ENCODE measurements at regions not wholly inside any gene's neighbourhood (a gene's known extent, or its start where the extent isn't known, plus 50 kb on each side); places are given as distances from the start of the nearest gene placed in this dataset.

DNA sequence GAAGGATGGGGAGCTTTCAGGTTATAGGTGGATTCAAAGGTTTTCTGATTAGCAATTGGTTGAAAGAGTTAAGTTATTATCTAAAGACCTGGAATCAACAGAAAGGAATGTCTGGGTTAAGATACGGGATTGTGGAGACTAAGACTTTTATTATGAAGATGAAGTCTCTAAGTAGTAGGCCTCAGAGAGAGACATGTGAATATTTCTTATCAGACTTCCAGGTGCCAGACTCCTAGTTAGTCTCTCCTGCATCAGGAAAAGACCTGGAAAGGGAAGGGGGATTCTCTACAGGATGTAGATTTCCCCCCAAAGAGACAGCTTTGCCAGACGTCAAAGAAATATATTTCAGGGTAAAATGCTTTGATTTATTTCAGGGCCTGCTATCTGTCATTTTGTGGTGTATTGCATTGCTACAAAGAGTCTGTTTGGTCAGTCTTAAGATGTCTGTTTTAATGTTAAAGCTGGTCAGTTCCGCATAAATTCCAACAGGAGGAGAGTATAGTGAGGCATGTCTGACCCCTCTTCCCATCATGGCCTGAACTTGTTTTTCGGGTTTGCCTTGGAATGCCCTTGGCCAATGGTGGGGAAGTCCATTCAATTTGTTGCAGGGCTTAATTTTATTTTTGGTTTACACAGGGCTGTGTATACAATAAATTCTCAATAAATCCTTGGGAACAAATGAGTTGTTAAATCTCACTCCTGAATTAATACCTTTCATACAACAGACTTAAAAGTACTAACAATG, 103.4 kb upstream of the RALGAPA2 start:
- Mint-ChIP-seq H3K27me3 (ENCODE audit: unreplicated experiment) (peaks cover 3% of the 10 kb centered on the region), H3K36me3 (ENCODE audit: unreplicated experiment) (peaks cover 7% of the 10 kb centered on the region), H3K9me3 (ENCODE audit: unreplicated experiment) (no peaks in the 10 kb centered on the region), H3K4me1 (ENCODE audit: low read depth, unreplicated experiment) (peaks cover 7% of the 10 kb centered on the region), H3K4me3 (ENCODE audit: unreplicated experiment) (no peak overlapping the region), H3K27ac (ENCODE audit: unreplicated experiment) (no peak overlapping the region)
- DNase-seq, result no peak
- TF ChIP-seq, protein P1, sequence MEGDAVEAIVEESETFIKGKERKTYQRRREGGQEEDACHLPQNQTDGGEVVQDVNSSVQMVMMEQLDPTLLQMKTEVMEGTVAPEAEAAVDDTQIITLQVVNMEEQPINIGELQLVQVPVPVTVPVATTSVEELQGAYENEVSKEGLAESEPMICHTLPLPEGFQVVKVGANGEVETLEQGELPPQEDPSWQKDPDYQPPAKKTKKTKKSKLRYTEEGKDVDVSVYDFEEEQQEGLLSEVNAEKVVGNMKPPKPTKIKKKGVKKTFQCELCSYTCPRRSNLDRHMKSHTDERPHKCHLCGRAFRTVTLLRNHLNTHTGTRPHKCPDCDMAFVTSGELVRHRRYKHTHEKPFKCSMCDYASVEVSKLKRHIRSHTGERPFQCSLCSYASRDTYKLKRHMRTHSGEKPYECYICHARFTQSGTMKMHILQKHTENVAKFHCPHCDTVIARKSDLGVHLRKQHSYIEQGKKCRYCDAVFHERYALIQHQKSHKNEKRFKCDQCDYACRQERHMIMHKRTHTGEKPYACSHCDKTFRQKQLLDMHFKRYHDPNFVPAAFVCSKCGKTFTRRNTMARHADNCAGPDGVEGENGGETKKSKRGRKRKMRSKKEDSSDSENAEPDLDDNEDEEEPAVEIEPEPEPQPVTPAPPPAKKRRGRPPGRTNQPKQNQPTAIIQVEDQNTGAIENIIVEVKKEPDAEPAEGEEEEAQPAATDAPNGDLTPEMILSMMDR (IDR thresholded peaks at IDR 0.05; ENCODE audit: partially characterized antibody, unreplicated experiment), result no peak

DNA sequence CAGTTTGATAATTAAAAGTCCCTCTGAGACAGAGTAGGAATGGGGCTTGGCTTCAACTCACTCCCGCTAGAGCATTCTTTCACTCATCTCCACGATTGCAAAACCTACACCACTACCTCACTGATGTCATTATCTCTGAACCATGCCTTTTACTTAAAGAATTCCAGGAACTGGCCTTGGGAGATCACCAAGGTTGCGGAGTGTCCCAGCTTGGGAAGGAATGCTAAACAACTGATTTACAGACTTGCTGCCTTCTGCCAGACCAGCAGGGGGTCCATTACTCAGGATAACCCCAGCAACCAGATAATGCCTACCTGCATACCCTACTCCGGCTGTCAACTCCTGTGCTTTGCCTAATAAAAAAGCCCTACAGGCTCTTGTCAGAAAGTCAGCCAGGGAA, 102.2 kb upstream of the RALGAPA2 start:
- peaks cover 2% of the 10 kb centered on the region for H3K4me1 Mint-ChIP-seq (ENCODE audit: low read depth, unreplicated experiment)
- no peak overlapping the region for H3K27ac Mint-ChIP-seq (ENCODE audit: unreplicated experiment)

GRCh38 chr20:20812136-20812535, 99.7 kb upstream of the RALGAPA2 start:
- TF ChIP-seq, protein P1 (IDR thresholded peaks at IDR 0.05; ENCODE audit: partially characterized antibody, unreplicated experiment), result no peak
- H3K36me3 Mint-ChIP-seq (ENCODE audit: unreplicated experiment), result peaks cover 7% of the 10 kb centered on the region
- peaks cover 2% of the 10 kb centered on the region for H3K27me3 Mint-ChIP-seq (ENCODE audit: unreplicated experiment)
- no peak overlapping the region for H3K27ac Mint-ChIP-seq (ENCODE audit: unreplicated experiment)
- H3K4me1 Mint-ChIP-seq (ENCODE audit: low read depth, unreplicated experiment), result peaks cover 3% of the 10 kb centered on the region
- no peak overlapping the region for H3K4me3 Mint-ChIP-seq (ENCODE audit: unreplicated experiment)
- no peaks in the 10 kb centered on the region for H3K9me3 Mint-ChIP-seq (ENCODE audit: unreplicated experiment)
- no peak for DNase-seq

More for the DNA sequence above, 102.2 kb upstream of the RALGAPA2 start:
- DNase-seq, result no peak
- Mint-ChIP-seq H3K36me3 (ENCODE audit: unreplicated experiment) (peaks cover 7% of the 10 kb centered on the region), H3K4me3 (ENCODE audit: unreplicated experiment) (no peak overlapping the region), H3K9me3 (ENCODE audit: unreplicated experiment) (no peaks in the 10 kb centered on the region), H3K27me3 (ENCODE audit: unreplicated experiment) (peaks cover 2% of the 10 kb centered on the region)
- TF ChIP-seq, protein P1 (IDR thresholded peaks at IDR 0.05; ENCODE audit: partially characterized antibody, unreplicated experiment), result peak; percentile 6

DNA sequence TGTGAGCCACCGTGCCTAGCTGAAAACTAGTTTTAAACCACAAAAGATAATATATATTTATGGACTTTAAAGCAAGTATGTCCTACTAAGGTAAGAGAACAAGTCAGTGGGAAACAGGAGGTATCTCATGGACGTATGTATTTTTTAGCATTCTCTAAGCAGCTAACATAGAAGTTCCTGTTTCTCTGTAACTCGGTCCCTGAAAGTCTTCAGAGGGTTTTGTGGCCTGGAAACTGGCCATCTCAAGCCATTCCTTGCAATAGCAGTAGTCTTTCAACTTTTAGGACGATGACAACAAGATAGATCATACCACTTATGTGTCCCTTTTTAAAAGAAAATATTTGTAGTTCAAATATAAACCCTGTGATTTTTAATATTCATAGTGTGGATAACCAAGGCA, 95.6 kb upstream of the RALGAPA2 start:
- Mint-ChIP-seq H3K27ac (ENCODE audit: unreplicated experiment) (no peak overlapping the region), H3K36me3 (ENCODE audit: unreplicated experiment) (peaks cover 7% of the 10 kb centered on the region), H3K4me1 (ENCODE audit: low read depth, unreplicated experiment) (peaks cover 12% of the 10 kb centered on the region), H3K4me3 (ENCODE audit: unreplicated experiment) (no peak overlapping the region), H3K9me3 (ENCODE audit: unreplicated experiment) (peaks cover 2% of the 10 kb centered on the region), H3K27me3 (ENCODE audit: unreplicated experiment) (peaks cover 1% of the 10 kb centered on the region)
- TF ChIP-seq, protein P1 (IDR thresholded peaks at IDR 0.05; ENCODE audit: partially characterized antibody, unreplicated experiment), result no peak
- DNase-seq, result no peak

All from glutamatergic neuron (in vitro differentiated cells).